ENCODE measurements at regions not wholly inside any gene's neighbourhood (a gene's known extent, or its start where the extent isn't known, plus 50 kb on each side); places are given as distances from the start of the nearest gene placed in this dataset.

DNA sequence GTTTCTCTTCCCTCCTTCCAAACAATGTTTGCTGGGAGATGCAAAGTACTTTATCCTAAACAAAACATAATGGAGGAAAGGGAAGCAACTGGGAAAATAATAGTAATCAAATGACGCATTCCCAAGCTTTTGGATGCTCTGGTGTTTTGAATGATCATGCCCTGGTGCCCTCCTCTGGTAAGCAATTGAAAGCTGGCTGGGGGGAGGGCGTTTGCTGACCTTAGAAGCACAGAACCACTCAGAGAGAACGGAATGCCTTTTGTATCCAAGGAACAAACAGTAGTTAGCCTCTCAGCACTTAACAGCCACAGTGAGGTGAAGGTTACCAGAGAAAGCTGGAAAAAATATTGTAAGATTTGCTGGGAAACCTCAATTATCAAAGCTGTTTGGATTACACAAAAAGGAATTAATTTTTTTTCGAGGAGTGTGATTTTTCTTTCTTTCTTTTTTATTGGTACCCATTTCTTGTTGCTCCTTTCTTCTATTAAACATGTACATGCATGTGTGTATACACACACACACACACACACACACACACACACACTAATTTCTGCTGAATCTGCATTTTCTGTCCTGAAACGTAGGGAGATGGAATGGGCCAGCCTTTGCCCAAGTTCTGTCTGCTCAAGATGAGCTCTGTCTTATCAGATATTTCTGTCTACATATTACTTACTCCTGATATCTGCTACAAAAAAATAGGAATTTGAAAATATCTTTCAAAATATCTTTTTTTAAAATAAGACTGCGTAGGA lies 155.8 kb upstream of the IGFBP7 start:
- H3K27ac ChIP-seq, result no peak overlapping the region
- ChIA-PET POLR2A (ENCODE audit: low non-redundant PET) (no interaction called here), CTCF (interaction anchor here (0.6 to 1.3 kb wide), 3 partner anchors 11 to 801 kb away, joined by 3 to 4 read pairs (median 3); no protein-coding TSS in a partner anchor)
- TF ChIP-seq CTCF (conservative IDR thresholded peaks at IDR 0.05; ENCODE audit: low read depth), result no peak
- no peak for DNase-seq (ENCODE audit: low spot score)

DNA sequence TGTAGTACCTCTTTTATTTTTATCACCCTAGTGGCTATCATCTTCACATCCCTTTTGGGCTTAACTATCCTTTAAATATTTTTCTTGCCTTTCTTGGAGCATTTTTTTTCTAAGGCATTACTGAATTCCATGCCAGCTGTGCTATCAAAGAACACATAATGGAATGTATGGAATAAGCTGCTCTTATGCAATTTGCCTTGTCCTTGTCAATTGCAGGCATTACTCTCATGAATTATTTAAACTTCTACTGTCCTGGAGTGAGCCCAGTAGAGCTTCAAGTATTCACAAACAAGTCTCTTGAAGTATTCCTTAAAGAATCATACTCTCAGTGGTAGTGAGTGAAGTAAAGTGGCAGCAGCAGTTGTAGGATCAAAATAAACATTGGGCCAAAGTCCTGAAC lies 144.6 kb upstream of the IGFBP7 start:
- H3K27ac ChIP-seq, result no peak overlapping the region
- TF ChIP-seq CTCF (conservative IDR thresholded peaks at IDR 0.05; ENCODE audit: low read depth), result no peak
- CTCF ChIA-PET, result interaction anchor here (0.6 kb wide), 2 partner anchors 11 to 63 kb away, joined by 3 to 4 read pairs; no protein-coding TSS in a partner anchor
- no peak for DNase-seq (ENCODE audit: low spot score)
- POLR2A ChIA-PET (ENCODE audit: low non-redundant PET), result no interaction called here

GRCh38 chr4:57249083-57249482 lies 138.9 kb upstream of the IGFBP7 start:
- DNase-seq (ENCODE audit: low spot score), result peak; percentile 64
- ChIA-PET POLR2A (ENCODE audit: low non-redundant PET) (no interaction called here), CTCF (interaction anchor here (1.2 kb wide), 1 partner anchor 85 kb away, joined by 4 read pairs; no protein-coding TSS in a partner anchor)
- no peak for TF ChIP-seq CTCF (conservative IDR thresholded peaks at IDR 0.05; ENCODE audit: low read depth)
- no peak overlapping the region for H3K27ac ChIP-seq

DNA sequence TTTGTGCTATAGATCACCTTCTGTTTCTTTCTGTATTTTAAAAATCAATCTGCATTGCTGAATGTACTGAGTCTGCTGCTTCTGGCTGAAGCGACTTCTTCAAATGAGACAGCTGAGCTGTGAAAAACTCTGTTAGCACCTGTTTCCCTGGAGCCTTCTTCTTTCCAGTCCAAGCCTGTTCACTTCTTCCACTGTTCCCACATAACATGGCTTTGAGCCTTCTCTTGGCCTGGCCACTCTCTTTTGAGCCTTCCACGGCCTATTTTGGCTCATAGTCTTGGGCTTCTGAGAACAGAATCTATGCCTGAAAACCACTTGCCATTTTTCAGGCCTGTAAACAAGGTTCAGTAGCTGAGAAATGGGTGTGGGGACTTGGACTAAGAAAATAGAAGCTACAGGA lies 132.9 kb upstream of the IGFBP7 start:
- ChIA-PET POLR2A (ENCODE audit: low non-redundant PET) (no interaction called here), CTCF (no interaction called here)
- no peak overlapping the region for H3K27ac ChIP-seq
- no peak for TF ChIP-seq CTCF (conservative IDR thresholded peaks at IDR 0.05; ENCODE audit: low read depth)
- no peak for DNase-seq (ENCODE audit: low spot score)

DNA sequence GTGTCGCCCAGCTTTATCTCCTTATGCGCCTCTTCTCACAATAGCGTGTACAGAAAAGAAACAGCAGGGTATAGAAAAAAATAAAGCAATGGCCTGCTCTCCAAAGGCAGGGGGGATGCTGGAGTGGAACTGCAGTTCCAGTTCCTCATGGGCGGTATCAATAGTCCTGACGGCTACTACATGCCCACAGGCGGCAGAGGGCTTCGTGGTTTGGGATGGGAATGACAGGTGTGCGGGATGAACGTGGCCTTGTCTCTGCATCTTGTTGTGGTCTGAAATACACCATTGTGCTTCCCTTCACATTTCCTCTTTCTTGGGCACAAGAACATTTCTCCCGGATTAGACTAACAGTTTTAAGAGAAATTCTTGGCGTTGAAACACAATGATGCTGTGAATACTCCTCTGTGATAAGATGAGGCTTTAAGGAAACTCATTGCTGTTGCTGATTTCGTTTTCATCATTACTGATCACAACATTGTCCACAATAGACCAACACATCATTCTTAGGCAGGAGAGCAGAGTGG lies 124.1 kb upstream of the IGFBP7 start:
- H3K27ac ChIP-seq, result no peak overlapping the region
- ChIA-PET POLR2A (ENCODE audit: low non-redundant PET) (no interaction called here), CTCF (no interaction called here)
- no peak for DNase-seq (ENCODE audit: low spot score)
- TF ChIP-seq CTCF (conservative IDR thresholded peaks at IDR 0.05; ENCODE audit: low read depth), result no peak

DNA sequence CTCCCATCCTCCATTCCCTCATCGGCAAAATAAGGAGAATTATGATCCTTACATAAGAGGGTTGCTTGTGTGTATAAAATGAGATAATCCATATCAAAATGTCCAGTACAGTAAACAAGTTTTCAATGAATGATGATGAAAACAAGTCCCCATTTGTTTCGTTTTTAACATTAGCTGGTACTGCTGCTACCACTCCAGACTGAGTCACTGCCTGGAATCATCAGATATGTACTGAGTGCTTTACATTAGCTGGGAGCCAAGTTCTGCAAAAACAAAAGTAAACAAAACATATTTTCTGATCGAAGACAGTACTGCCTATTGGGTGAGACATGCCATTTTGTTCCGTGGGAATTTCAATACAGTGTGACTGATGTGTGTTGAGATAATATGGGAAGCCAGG lies 123.2 kb upstream of the IGFBP7 start:
- TF ChIP-seq CTCF (conservative IDR thresholded peaks at IDR 0.05; ENCODE audit: low read depth), result no peak
- peak; percentile 55 for DNase-seq (ENCODE audit: low spot score)
- ChIA-PET CTCF (no interaction called here), POLR2A (ENCODE audit: low non-redundant PET) (no interaction called here)
- H3K27ac ChIP-seq, result no peak overlapping the region

All from RWPE1 (cell line).